ENCODE measurements at regions not wholly inside any gene's neighbourhood (a gene's known extent, or its start where the extent isn't known, plus 50 kb on each side); places are given as distances from the start of the nearest gene placed in this dataset.

GRCh38 chr21:16312321-16312720 is 582.5 kb downstream of the USP25 start:
- Histone ChIP-seq H3K27ac (no peak overlapping the region), H3K27me3 (no peaks in the 10 kb centered on the region), H3K4me1 (no peaks in the 10 kb centered on the region), H3K9me3 (no peaks in the 10 kb centered on the region), H3K36me3 (no peaks in the 10 kb centered on the region), H3K4me3 (replicated peaks in 1 of 3) (no peak overlapping the region)
- no peak for DNase-seq
- TF ChIP-seq POLR2A (IDR thresholded peaks at IDR 0.05) (no peak), CTCF (IDR thresholded peaks at IDR 0.05) (no peak)
- intact Hi-C loops (cut with DNase I) = no loop called here

- DNase-seq = no peak
- H3K27ac ChIP-seq = no peak overlapping the region
- no peak overlapping the region for H3K4me3 ChIP-seq (replicated peaks in 1 of 3)
- no peaks in the 10 kb centered on the region for H3K36me3 ChIP-seq
- 96 to 98% methylated on average over 1 of the region's 1 CpG for WGBS, 2 donors
- H3K9me3 ChIP-seq = no peaks in the 10 kb centered on the region
- H3K4me1 ChIP-seq = no peaks in the 10 kb centered on the region
- intact Hi-C loops (cut with DNase I) = no loop called here
- TF ChIP-seq POLR2A (IDR thresholded peaks at IDR 0.05) = no peak
- TF ChIP-seq CTCF (IDR thresholded peaks at IDR 0.05) = no peak
- no peaks in the 10 kb centered on the region for H3K27me3 ChIP-seq
These were observed 585.4 kb downstream of the USP25 start for GRCh38 chr21:16315223-16315622.

- Histone ChIP-seq H3K36me3 (no peaks in the 10 kb centered on the region), H3K4me3 (replicated peaks in 1 of 3) (no peak overlapping the region), H3K27ac (no peak overlapping the region), H3K9me3 (no peaks in the 10 kb centered on the region), H3K4me1 (no peaks in the 10 kb centered on the region), H3K27me3 (no peaks in the 10 kb centered on the region)
- no peak for DNase-seq
- intact Hi-C loops (cut with DNase I) = no loop called here
- TF ChIP-seq POLR2A (IDR thresholded peaks at IDR 0.05) = no peak
- TF ChIP-seq CTCF (IDR thresholded peaks at IDR 0.05) = no peak
These were observed 589.0 kb downstream of the USP25 start for GRCh38 chr21:16318651-16319300.

- no peak overlapping the region for H3K27ac ChIP-seq
- H3K27me3 ChIP-seq = no peaks in the 10 kb centered on the region
- DNase-seq = no peak
- WGBS, 2 donors = 95 to 98% methylated on average over 1 of the region's 1 CpG
- no peak for TF ChIP-seq CTCF (IDR thresholded peaks at IDR 0.05)
- TF ChIP-seq POLR2A (IDR thresholded peaks at IDR 0.05) = no peak
- H3K9me3 ChIP-seq = no peaks in the 10 kb centered on the region
- no peaks in the 10 kb centered on the region for H3K36me3 ChIP-seq
- H3K4me1 ChIP-seq = no peaks in the 10 kb centered on the region
- no peak overlapping the region for H3K4me3 ChIP-seq (replicated peaks in 1 of 3)
- intact Hi-C loops (cut with DNase I) = loop anchor here (10.0 kb wide), 1 partner anchor 125 kb away; no protein-coding TSS in a partner anchor
These were observed 590.3 kb downstream of the USP25 start for GRCh38 chr21:16320110-16320509.

- Histone ChIP-seq H3K36me3 (no peaks in the 10 kb centered on the region), H3K4me1 (no peaks in the 10 kb centered on the region), H3K4me3 (replicated peaks in 1 of 3) (no peak overlapping the region), H3K27ac (no peak overlapping the region), H3K9me3 (no peaks in the 10 kb centered on the region), H3K27me3 (no peaks in the 10 kb centered on the region)
- DNase-seq = no peak
- intact Hi-C loops (cut with DNase I) = loop anchor here (10.0 kb wide), 1 partner anchor 128 kb away; no protein-coding TSS in a partner anchor
- TF ChIP-seq CTCF (IDR thresholded peaks at IDR 0.05) (no peak), POLR2A (IDR thresholded peaks at IDR 0.05) (no peak)
- 64 to 74% methylated on average over 2 of the region's 2 CpGs for WGBS, 2 donors
These were observed 592.7 kb downstream of the USP25 start for GRCh38 chr21:16322454-16322853.
